HG02763 (cell line): ENCODE measurements at regions not wholly inside any gene's neighbourhood (a gene's known extent, or its start where the extent isn't known, plus 50 kb on each side); places are given as distances from the start of the nearest gene placed in this dataset.

Source experiments
- ATAC-seq: cut with Tn5 transposase; IDR thresholded peaks from one replicate; pipeline ENCODE4 v1.9.1; 2021; ENCODE audit warnings: mild to moderate bottlenecking, moderate library complexity; ENCODE audit not compliant: unreplicated experiment

- no peak for ATAC-seq
These were observed 50.7 kb upstream of the APCDD1 start for GRCh38 chr18:10403708-10404107.

GRCh38 chr18:10404168-10404567, 50.3 kb upstream of the APCDD1 start:
- ATAC-seq: no peak
